ENCODE measurements at regions not wholly inside any gene's neighbourhood (a gene's known extent, or its start where the extent isn't known, plus 50 kb on each side); places are given as distances from the start of the nearest gene placed in this dataset.

DNA sequence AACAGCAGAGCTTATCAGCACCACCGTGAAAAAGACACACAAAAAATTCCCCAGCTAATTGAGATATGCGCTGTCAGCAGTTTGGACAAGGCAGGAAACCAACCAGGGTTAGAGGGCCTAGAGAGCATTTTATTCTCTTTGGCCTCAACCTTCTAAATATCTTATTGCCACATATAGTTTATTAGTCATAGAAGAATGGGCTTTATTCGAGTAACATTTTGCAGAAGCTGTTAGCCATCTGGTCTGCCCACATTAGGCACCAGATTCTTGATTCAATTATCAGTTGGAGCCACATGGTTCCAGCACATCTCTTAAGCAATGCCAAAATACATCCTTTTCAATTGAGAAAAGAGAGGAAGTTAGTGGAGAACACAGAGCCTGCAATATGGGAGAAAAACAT lies 109.9 kb upstream of the CXADR start:
- H3K9ac ChIP-seq (ENCODE audit: low read length in 3 of 3): no peak overlapping the region
- no peaks in the 10 kb centered on the region for H3K36me3 ChIP-seq (ENCODE audit: control insufficient read depth in 2 of 3, insufficient read depth in 3 of 3, low read length in 3 of 3)
- no peak overlapping the region for H3K4me3 ChIP-seq (ENCODE audit: low read length in 3 of 3)
- TF ChIP-seq CTCF (IDR thresholded peaks at IDR 0.05; ENCODE audit: borderline replicate concordance, extremely low read depth, insufficient read depth): no peak
- no peaks in the 10 kb centered on the region for H3K27me3 ChIP-seq (ENCODE audit: control insufficient read depth, insufficient read depth, low read length)
- FAIRE-seq: no peak
- no peak overlapping the region for H3K27ac ChIP-seq (ENCODE audit: low read depth in 2 of 2, low read length in 2 of 2)
- intact Hi-C loops (cut with DNase I): no loop called here
- no peaks in the 10 kb centered on the region for H3K9me3 ChIP-seq (ENCODE audit: control insufficient read depth in 2 of 3, insufficient read depth in 1 of 3, low read length in 3 of 3)
- H3K4me1 ChIP-seq (ENCODE audit: control insufficient read depth in 2 of 3, insufficient read depth in 2 of 3, low read depth in 1 of 3, low read length in 3 of 3): no peaks in the 10 kb centered on the region
- no peak for DNase-seq

DNA sequence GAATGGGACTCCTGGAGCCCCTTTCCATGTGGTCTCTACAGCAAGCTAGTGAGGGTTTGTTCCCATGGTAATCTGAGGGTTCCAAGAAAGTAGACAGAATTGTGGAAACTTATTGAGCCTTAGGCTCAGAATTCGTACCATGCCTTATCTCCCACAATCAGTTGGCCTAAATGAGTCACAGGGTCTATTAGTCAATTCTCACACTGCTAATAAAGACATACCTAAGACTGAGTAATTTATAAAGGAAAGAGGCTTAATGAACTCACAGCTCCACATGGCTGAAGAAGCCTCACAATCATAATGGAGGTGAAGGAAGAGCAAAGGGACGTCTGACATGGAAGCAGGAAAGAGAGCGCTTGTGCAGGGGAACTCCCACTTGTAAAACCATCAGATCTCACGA lies 106.6 kb upstream of the CXADR start:
- intact Hi-C loops (cut with DNase I): no loop called here
- H3K9me3 ChIP-seq (ENCODE audit: control insufficient read depth in 2 of 3, insufficient read depth in 1 of 3, low read length in 3 of 3): no peaks in the 10 kb centered on the region
- FAIRE-seq (no peak), DNase-seq (no peak)
- H3K4me1 ChIP-seq (ENCODE audit: control insufficient read depth in 2 of 3, insufficient read depth in 2 of 3, low read depth in 1 of 3, low read length in 3 of 3): no peaks in the 10 kb centered on the region
- H3K27ac ChIP-seq (ENCODE audit: low read depth in 2 of 2, low read length in 2 of 2): no peak overlapping the region
- H3K9ac ChIP-seq (ENCODE audit: low read length in 3 of 3): no peak overlapping the region
- H3K27me3 ChIP-seq (ENCODE audit: control insufficient read depth, insufficient read depth, low read length): no peaks in the 10 kb centered on the region
- H3K36me3 ChIP-seq (ENCODE audit: control insufficient read depth in 2 of 3, insufficient read depth in 3 of 3, low read length in 3 of 3): no peaks in the 10 kb centered on the region
- TF ChIP-seq CTCF (IDR thresholded peaks at IDR 0.05; ENCODE audit: borderline replicate concordance, extremely low read depth, insufficient read depth): no peak
- H3K4me3 ChIP-seq (ENCODE audit: low read length in 3 of 3): no peak overlapping the region

GRCh38 chr21:17414766-17415165 lies 98.1 kb upstream of the CXADR start:
- H3K9ac ChIP-seq (ENCODE audit: low read length in 3 of 3): no peak overlapping the region
- H3K27ac ChIP-seq (ENCODE audit: low read depth in 2 of 2, low read length in 2 of 2): no peak overlapping the region
- no peak overlapping the region for H3K4me3 ChIP-seq (ENCODE audit: low read length in 3 of 3)
- no peak for TF ChIP-seq CTCF (IDR thresholded peaks at IDR 0.05; ENCODE audit: borderline replicate concordance, extremely low read depth, insufficient read depth)
- no peaks in the 10 kb centered on the region for H3K9me3 ChIP-seq (ENCODE audit: control insufficient read depth in 2 of 3, insufficient read depth in 1 of 3, low read length in 3 of 3)
- DNase-seq: no peak
- no peaks in the 10 kb centered on the region for H3K27me3 ChIP-seq (ENCODE audit: control insufficient read depth, insufficient read depth, low read length)
- FAIRE-seq: no peak
- H3K4me1 ChIP-seq (ENCODE audit: control insufficient read depth in 2 of 3, insufficient read depth in 2 of 3, low read depth in 1 of 3, low read length in 3 of 3): no peaks in the 10 kb centered on the region
- no peaks in the 10 kb centered on the region for H3K36me3 ChIP-seq (ENCODE audit: control insufficient read depth in 2 of 3, insufficient read depth in 3 of 3, low read length in 3 of 3)
- intact Hi-C loops (cut with DNase I): no loop called here

GRCh38 chr21:17416139-17416538 lies 96.7 kb upstream of the CXADR start:
- Histone ChIP-seq H3K36me3 (ENCODE audit: control insufficient read depth in 2 of 3, insufficient read depth in 3 of 3, low read length in 3 of 3) (no peaks in the 10 kb centered on the region), H3K4me3 (ENCODE audit: low read length in 3 of 3) (no peak overlapping the region), H3K27me3 (ENCODE audit: control insufficient read depth, insufficient read depth, low read length) (no peaks in the 10 kb centered on the region), H3K9ac (ENCODE audit: low read length in 3 of 3) (no peak overlapping the region), H3K27ac (ENCODE audit: low read depth in 2 of 2, low read length in 2 of 2) (no peak overlapping the region), H3K4me1 (ENCODE audit: control insufficient read depth in 2 of 3, insufficient read depth in 2 of 3, low read depth in 1 of 3, low read length in 3 of 3) (no peaks in the 10 kb centered on the region), H3K9me3 (ENCODE audit: control insufficient read depth in 2 of 3, insufficient read depth in 1 of 3, low read length in 3 of 3) (no peaks in the 10 kb centered on the region)
- intact Hi-C loops (cut with DNase I): no loop called here
- no peak for TF ChIP-seq CTCF (IDR thresholded peaks at IDR 0.05; ENCODE audit: borderline replicate concordance, extremely low read depth, insufficient read depth)
- FAIRE-seq: no peak
- no peak for DNase-seq
